Mesenchymal stem cell (in vitro differentiated cells and primary cell): ENCODE measurements at regions not wholly inside any gene's neighbourhood (a gene's known extent, or its start where the extent isn't known, plus 50 kb on each side); places are given as distances from the start of the nearest gene placed in this dataset.

Experiments used
- DNase-seq: peaks from one replicate; pipeline ENCODE4 v3.0.0-alpha.2; 2013
- H2AFZ ChIP-seq: one replicate; pipeline ENCODE4 v1.6.1; 2013; ENCODE audit warnings: low read depth, mild to moderate bottlenecking, control low read depth, inconsistent platforms, low read length, moderate library complexity
- H2AK5ac ChIP-seq: 2 replicates; pipeline ENCODE4 v1.6.1; 2013; ENCODE audit warnings: low read length, moderate library complexity, mild to moderate bottlenecking, inconsistent platforms; ENCODE audit not compliant: severe bottlenecking
- H2BK120ac ChIP-seq: one replicate; pipeline ENCODE4 v1.6.1; 2013; ENCODE audit warnings: low read depth, mild to moderate bottlenecking, inconsistent platforms, low read length, moderate library complexity
- H2BK12ac ChIP-seq, 2 experiments: one replicate each; pipeline ENCODE4 v1.6.1; 2013; ENCODE audit warnings: inconsistent platforms in 2 of 2, low read length in 2 of 2, mild to moderate bottlenecking in 2 of 2, moderate library complexity in 2 of 2, control low read depth in 1 of 2
- H2BK15ac ChIP-seq: one replicate; pipeline ENCODE4 v1.6.1; 2013; ENCODE audit warnings: mild to moderate bottlenecking, low read depth, inconsistent platforms; ENCODE audit not compliant: poor library complexity, severe bottlenecking
- H2BK5ac ChIP-seq: 2 replicates; pipeline ENCODE4 v1.6.1; 2013; ENCODE audit warnings: low read depth, mild to moderate bottlenecking, low read length, control low read depth, inconsistent platforms; ENCODE audit not compliant: poor library complexity, severe bottlenecking
- H3K14ac ChIP-seq, 2 experiments: one replicate each; pipeline ENCODE4 v1.6.1; 2013; ENCODE audit warnings: inconsistent platforms in 2 of 2, low read length in 2 of 2, control low read depth in 1 of 2, mild to moderate bottlenecking in 1 of 2, moderate library complexity in 1 of 2
- H3K18ac ChIP-seq, 2 experiments: one replicate each; pipeline ENCODE4 v1.6.1; 2013; ENCODE audit warnings: inconsistent platforms in 2 of 2, low read length in 2 of 2, control low read depth in 1 of 2, low read depth in 1 of 2, mild to moderate bottlenecking in 1 of 2
- H3K23ac ChIP-seq, 2 experiments: one replicate each; pipeline ENCODE4 v1.6.1; 2013; ENCODE audit warnings: inconsistent platforms in 2 of 2, low read length in 2 of 2, mild to moderate bottlenecking in 2 of 2, moderate library complexity in 2 of 2, control low read depth in 1 of 2
- H3K27ac ChIP-seq: 2 replicates; pipeline ENCODE4 v1.5.1; 2013; ENCODE audit warnings: mild to moderate bottlenecking, moderate library complexity, low read length, control low read depth, inconsistent platforms; ENCODE audit not compliant: poor library complexity, severe bottlenecking
- H3K27me3 ChIP-seq, 2 experiments: 2 replicates each; pipeline versions ENCODE4 v1.6.1 to v1.7.0; 2013; ENCODE audit warnings: low read length in 2 of 2, mild to moderate bottlenecking in 2 of 2, moderate library complexity in 2 of 2, control low read depth in 1 of 2, inconsistent platforms in 1 of 2; ENCODE audit not compliant: control insufficient read depth in 1 of 2, insufficient read depth in 1 of 2
- H3K36me3 ChIP-seq, 2 experiments: 2 replicates each; pipeline versions ENCODE4 v1.6.1 to v1.7.0; 2013; ENCODE audit warnings: low read length in 2 of 2, control low read depth in 1 of 2, inconsistent platforms in 1 of 2, low read depth in 1 of 2, mild to moderate bottlenecking in 1 of 2; ENCODE audit not compliant: insufficient read depth in 2 of 2, control insufficient read depth in 1 of 2
- H3K4ac ChIP-seq, 2 experiments: one replicate each; pipeline ENCODE4 v1.6.1; 2013; ENCODE audit warnings: inconsistent platforms in 2 of 2, low read length in 2 of 2, mild to moderate bottlenecking in 2 of 2, moderate library complexity in 2 of 2, control low read depth in 1 of 2, low read depth in 1 of 2
- H3K4me1 ChIP-seq: 2 replicates; pipeline ENCODE4 v1.6.1; 2013; ENCODE audit warnings: low read depth, low read length, control low read depth; ENCODE audit not compliant: control insufficient read depth, insufficient read depth
- H3K4me2 ChIP-seq: 2 replicates; pipeline ENCODE4 v1.6.1; 2013; ENCODE audit warnings: low read length, mild to moderate bottlenecking, inconsistent platforms; ENCODE audit not compliant: poor library complexity, severe bottlenecking
- H3K4me3 ChIP-seq, 2 experiments: 2 replicates each; pipeline versions ENCODE4 v1.5.1 to v1.7.0; 2013; ENCODE audit warnings: low read length in 2 of 2, mild to moderate bottlenecking in 2 of 2, control low read depth in 1 of 2, low read depth in 1 of 2; ENCODE audit not compliant: insufficient read depth in 1 of 2
- H3K79me1 ChIP-seq: replicated peaks from 2 replicates; pipeline ENCODE4 v1.6.1; 2013; ENCODE audit warnings: mild to moderate bottlenecking, control low read depth, low read length, inconsistent platforms; ENCODE audit not compliant: poor library complexity, severe bottlenecking
- H3K9ac ChIP-seq: 2 replicates; pipeline ENCODE4 v1.7.0; 2013; ENCODE audit warnings: mild to moderate bottlenecking, low read length, moderate library complexity
- H3K9me3 ChIP-seq: 2 replicates; pipeline ENCODE4 v1.7.0; 2013; ENCODE audit warnings: mild to moderate bottlenecking, low read length; ENCODE audit not compliant: control insufficient read depth
- H4K8ac ChIP-seq: one replicate; pipeline ENCODE4 v1.6.1; 2013; ENCODE audit warnings: inconsistent platforms, mild to moderate bottlenecking, low read length, moderate library complexity
- H4K91ac ChIP-seq: one replicate; pipeline ENCODE4 v1.6.1; 2013; ENCODE audit warnings: mild to moderate bottlenecking, low read length, inconsistent platforms
- WGBS: methylation state at CpG from one replicate; pipeline ENCODE4 v1.1.7; 2013; ENCODE audit warnings: mixed read lengths; 5-methylcytosine and 5-hydroxymethylcytosine counted together

DNA sequence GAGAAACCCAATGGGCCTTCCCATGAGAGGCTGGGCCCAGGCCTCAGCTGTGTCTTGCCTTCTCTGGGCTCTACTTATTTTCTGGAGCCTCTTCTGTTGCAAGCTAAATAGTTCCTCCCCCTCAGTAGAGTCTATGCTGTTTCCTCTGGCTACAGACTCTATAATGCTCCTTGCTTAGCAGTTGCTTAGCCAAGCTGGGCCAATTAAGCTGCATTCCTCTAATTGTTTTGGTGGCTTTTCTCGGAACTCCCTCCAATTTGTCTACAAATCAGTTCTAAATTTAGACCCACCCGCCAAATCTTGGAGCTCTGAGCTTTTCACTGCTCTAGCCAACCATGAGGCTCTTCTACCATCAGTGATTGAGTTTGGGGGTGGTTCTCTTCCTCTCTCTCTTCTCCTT is 302.7 kb upstream of the ASIC2 start:
- H3K27me3 ChIP-seq, result no peaks in the 10 kb centered on the region
- H2AFZ ChIP-seq, result no peak overlapping the region
- DNase-seq, result no peak
- no peak overlapping the region for H2BK120ac ChIP-seq
- H3K9me3 ChIP-seq, result no peaks in the 10 kb centered on the region
- H3K23ac ChIP-seq, result no peak overlapping the region
- 88% methylated on average over 1 of the region's 2 CpGs for WGBS
- H3K4me2 ChIP-seq, result no peak overlapping the region
- no peak overlapping the region for H3K18ac ChIP-seq
- no peak overlapping the region for H2BK15ac ChIP-seq
- H2AK5ac ChIP-seq, result no peak overlapping the region
- no peaks in the 10 kb centered on the region for H3K4me1 ChIP-seq
- H3K14ac ChIP-seq, result no peak overlapping the region
- H3K27ac ChIP-seq, result no peak overlapping the region
- H4K91ac ChIP-seq, result no peak overlapping the region
- H3K36me3 ChIP-seq, result no peaks in the 10 kb centered on the region
- H2BK5ac ChIP-seq, result no peak overlapping the region
- no peaks in the 10 kb centered on the region for H3K79me1 ChIP-seq
- H3K4me3 ChIP-seq, result no peak overlapping the region
- H3K9ac ChIP-seq, result no peak overlapping the region
- no peak overlapping the region for H4K8ac ChIP-seq
- no peak overlapping the region for H2BK12ac ChIP-seq
- H3K4ac ChIP-seq, result no peak overlapping the region

DNA sequence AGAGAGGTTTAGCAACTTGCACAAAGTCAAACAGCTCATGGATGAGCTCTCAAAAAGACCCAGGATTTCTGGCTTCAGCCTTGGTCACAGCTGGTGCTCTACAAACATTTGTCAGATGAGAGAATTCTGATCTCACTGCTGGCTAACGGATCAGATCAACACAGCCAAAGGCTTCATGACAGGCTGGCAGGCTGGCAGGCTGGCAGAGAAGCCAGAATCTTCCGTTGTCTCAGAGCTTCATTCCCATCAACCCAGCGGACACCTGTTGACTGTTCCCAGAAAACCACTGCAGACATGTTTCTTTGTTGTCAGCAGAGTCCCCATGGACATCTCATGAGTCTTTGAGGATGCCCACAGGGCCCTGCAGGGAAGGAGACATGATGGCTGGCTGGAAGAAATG is 303.8 kb upstream of the ASIC2 start:
- Histone ChIP-seq H3K27me3 (no peaks in the 10 kb centered on the region), H4K91ac (no peak overlapping the region), H3K23ac (no peak overlapping the region), H2BK5ac (no peak overlapping the region), H3K4ac (no peak overlapping the region), H4K8ac (no peak overlapping the region), H3K9me3 (no peaks in the 10 kb centered on the region), H2BK120ac (no peak overlapping the region), H3K27ac (no peak overlapping the region), H3K36me3 (no peaks in the 10 kb centered on the region), H2AK5ac (no peak overlapping the region), H3K4me2 (no peak overlapping the region), H3K9ac (no peak overlapping the region), H2BK15ac (no peak overlapping the region), H3K4me1 (no peaks in the 10 kb centered on the region), H2AFZ (no peak overlapping the region), H3K79me1 (no peaks in the 10 kb centered on the region), H3K4me3 (no peak overlapping the region), H3K18ac (no peak overlapping the region), H3K14ac (no peak overlapping the region), H2BK12ac (no peak overlapping the region)
- DNase-seq, result no peak
- WGBS, result 75% methylated on average over 3 of the region's 3 CpGs

DNA sequence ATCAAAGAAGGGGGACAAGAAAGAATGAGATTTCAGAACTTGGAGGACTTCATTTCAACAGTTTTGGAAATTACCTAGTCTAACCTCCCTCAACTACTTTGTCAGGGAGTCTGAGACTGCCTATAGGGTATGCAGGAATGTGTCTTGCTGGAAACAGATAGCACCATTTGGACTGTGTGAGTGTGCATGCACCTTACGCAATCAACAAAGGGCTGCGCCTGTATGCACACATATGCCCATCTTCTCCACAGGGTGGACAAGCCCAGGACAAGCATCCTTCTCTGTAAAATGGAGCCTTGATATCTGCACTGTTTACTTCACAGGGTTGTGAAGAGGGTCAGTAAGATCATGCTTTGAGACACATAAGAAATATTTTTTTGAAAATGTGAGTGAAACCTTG is 305.7 kb upstream of the ASIC2 start:
- Histone ChIP-seq H2BK5ac (no peak overlapping the region), H2BK15ac (no peak overlapping the region), H4K91ac (no peak overlapping the region), H2BK120ac (no peak overlapping the region), H3K23ac (no peak overlapping the region), H3K79me1 (no peaks in the 10 kb centered on the region), H2BK12ac (no peak overlapping the region), H3K27ac (no peak overlapping the region), H3K27me3 (no peaks in the 10 kb centered on the region), H3K4me2 (no peak overlapping the region), H3K18ac (no peak overlapping the region), H3K36me3 (no peaks in the 10 kb centered on the region), H3K9ac (no peak overlapping the region), H3K4me3 (no peak overlapping the region), H3K4me1 (no peaks in the 10 kb centered on the region), H4K8ac (no peak overlapping the region), H3K9me3 (no peaks in the 10 kb centered on the region), H3K4ac (no peak overlapping the region), H2AFZ (no peak overlapping the region), H3K14ac (no peak overlapping the region), H2AK5ac (no peak overlapping the region)
- 100% methylated on average over 2 of the region's 2 CpGs for WGBS
- no peak for DNase-seq

DNA sequence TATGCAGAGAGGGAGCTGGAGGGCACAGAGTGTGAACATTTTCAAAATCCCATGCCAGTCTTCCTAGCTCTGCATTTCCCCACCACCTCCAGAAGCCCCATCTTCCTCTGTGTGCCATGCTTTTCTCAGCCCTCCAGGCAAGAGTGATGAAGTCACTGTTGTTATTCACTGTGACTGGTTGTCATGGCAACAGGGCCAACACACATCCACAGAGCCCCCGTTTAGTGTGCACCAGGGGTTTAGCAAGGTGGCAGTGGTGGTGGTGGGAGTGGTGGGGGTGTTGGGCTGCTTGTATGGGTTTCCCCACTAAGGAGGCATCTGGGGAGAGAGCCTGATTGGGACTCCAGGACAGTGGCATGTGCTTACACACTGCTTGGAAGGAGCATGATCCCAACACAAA is 309.9 kb upstream of the ASIC2 start:
- Histone ChIP-seq H3K27ac (no peak overlapping the region), H3K27me3 (peaks cover 0 to 27% of the 10 kb centered on the region in 2 experiments), H4K8ac (no peak overlapping the region), H2BK15ac (no peak overlapping the region), H2BK12ac (no peak overlapping the region), H3K18ac (no peak overlapping the region), H3K36me3 (no peaks in the 10 kb centered on the region), H3K14ac (no peak overlapping the region), H2BK120ac (no peak overlapping the region), H3K4me1 (no peaks in the 10 kb centered on the region), H3K79me1 (no peaks in the 10 kb centered on the region), H3K9me3 (no peaks in the 10 kb centered on the region), H2AK5ac (no peak overlapping the region), H3K4ac (no peak overlapping the region), H3K4me2 (no peak overlapping the region), H2AFZ (no peak overlapping the region), H2BK5ac (no peak overlapping the region), H3K9ac (no peak overlapping the region), H3K23ac (no peak overlapping the region), H3K4me3 (no peak overlapping the region), H4K91ac (no peak overlapping the region)
- DNase-seq, result peak; percentile 11
- WGBS, result 19% methylated on average over 1 of the region's 1 CpG
